Body of pancreas (tissue), 4 donors: ENCODE measurements at regions not wholly inside any gene's neighbourhood (a gene's known extent, or its start where the extent isn't known, plus 50 kb on each side); places are given as distances from the start of the nearest gene placed in this dataset.

ENCODE experiments used
- CTCF ChIP-seq, 7 experiments: fragments of 450-650 bp in 4 of 7; fragments of 200-600 bp in 3 of 7; sonication (generic) in 3 of 7; IDR thresholded peaks; one replicate each; pipeline ENCODE4 v1.5.1; 2016 to 2019; ENCODE audit warnings: antibody characterized with exemption in 7 of 7
- POLR2A ChIP-seq, 3 donors: fragments of 450-650 bp; IDR thresholded peaks; one replicate each; pipeline ENCODE4 v1.6.1; 2016; ENCODE audit warnings: antibody characterized with exemption in 3 of 3, mild to moderate bottlenecking in 2 of 3

- no peak for TF ChIP-seq CTCF (IDR thresholded peaks at IDR 0.05)
- TF ChIP-seq POLR2A (IDR thresholded peaks at IDR 0.05), result no peak
These were observed 249.6 kb upstream of the TNRC6C start for GRCh38 chr17:77708936-77709335.
